ENCODE measurements at regions not wholly inside any gene's neighbourhood (a gene's known extent, or its start where the extent isn't known, plus 50 kb on each side); places are given as distances from the start of the nearest gene placed in this dataset.

- no peaks in the 10 kb centered on the region for H4K20me1 ChIP-seq (ENCODE audit: insufficient read depth)
- H3K9me2 ChIP-seq (ENCODE audit: insufficient read depth), result no peaks in the 10 kb centered on the region
- DNase-seq, result no peak
- H3K4me1 ChIP-seq (ENCODE audit: insufficient read depth), result peaks cover 21% of the 10 kb centered on the region
- H3F3A ChIP-seq (ENCODE audit: insufficient read depth), result no peaks in the 10 kb centered on the region
- H3K27me3 ChIP-seq (replicated peaks; ENCODE audit: insufficient read depth), result no peaks in the 10 kb centered on the region
- in situ Hi-C loops (cut with MboI), result no loop called here
- H3K4me3 ChIP-seq, result no peak overlapping the region
- no peak overlapping the region for H3K4me2 ChIP-seq (ENCODE audit: unreplicated experiment)
- TF ChIP-seq EZH2 (IDR thresholded peaks at IDR 0.05; ENCODE audit: insufficient read depth, poor library complexity, severe bottlenecking) (no peak), EZH2phosphoT487 (IDR thresholded peaks at IDR 0.05; ENCODE audit: insufficient read depth, low read depth) (no peak)
- no peaks in the 10 kb centered on the region for H3K36me3 ChIP-seq (ENCODE audit: low read depth)
- H3K79me2 ChIP-seq (ENCODE audit: insufficient read depth), result no peaks in the 10 kb centered on the region
- no peak overlapping the region for H2AFZ ChIP-seq
- H3K9ac ChIP-seq, result no peak overlapping the region
- H3K27ac ChIP-seq, result no peak overlapping the region
- H3K9me3 ChIP-seq (ENCODE audit: low read depth), result no peaks in the 10 kb centered on the region
These were observed 278.1 kb upstream of the TNC start for GRCh38 chr9:115396071-115396529.

GRCh38 chr9:115397591-115398312 lies 279.8 kb upstream of the TNC start:
- 0 out of 2 replicates have a peak, but pooled peaks cover 3% of the 10 kb centered on the region for H3K9me2 ChIP-seq (ENCODE audit: insufficient read depth)
- in situ Hi-C loops (cut with MboI), result no loop called here
- no peak overlapping the region for H2AFZ ChIP-seq
- peaks cover 21% of the 10 kb centered on the region for H3K4me1 ChIP-seq (ENCODE audit: insufficient read depth)
- no peaks in the 10 kb centered on the region for H4K20me1 ChIP-seq (ENCODE audit: insufficient read depth)
- H3K36me3 ChIP-seq (ENCODE audit: low read depth), result no peaks in the 10 kb centered on the region
- DNase-seq, result peak; percentile 27
- H3K9ac ChIP-seq, result no peak overlapping the region
- H3K79me2 ChIP-seq (ENCODE audit: insufficient read depth), result no peaks in the 10 kb centered on the region
- H3K4me2 ChIP-seq (ENCODE audit: unreplicated experiment), result no peak overlapping the region
- H3K4me3 ChIP-seq, result no peak overlapping the region
- no peak overlapping the region for H3K27ac ChIP-seq
- WGBS, 2 experiments (ENCODE audit: low coverage in 1 of 2, low lambda C conversion rate in 2 of 2, missing lambda C conversion rate in 2 of 2), result 90 to 93% methylated on average over 4 of the region's 4 CpGs
- no peaks in the 10 kb centered on the region for H3K27me3 ChIP-seq (replicated peaks; ENCODE audit: insufficient read depth)
- no peaks in the 10 kb centered on the region for H3K9me3 ChIP-seq (ENCODE audit: low read depth)
- no peak for TF ChIP-seq EZH2 (IDR thresholded peaks at IDR 0.05; ENCODE audit: insufficient read depth, poor library complexity, severe bottlenecking)
- TF ChIP-seq EZH2phosphoT487 (IDR thresholded peaks at IDR 0.05; ENCODE audit: insufficient read depth, low read depth), result no peak
- H3F3A ChIP-seq (ENCODE audit: insufficient read depth), result no peaks in the 10 kb centered on the region

DNA sequence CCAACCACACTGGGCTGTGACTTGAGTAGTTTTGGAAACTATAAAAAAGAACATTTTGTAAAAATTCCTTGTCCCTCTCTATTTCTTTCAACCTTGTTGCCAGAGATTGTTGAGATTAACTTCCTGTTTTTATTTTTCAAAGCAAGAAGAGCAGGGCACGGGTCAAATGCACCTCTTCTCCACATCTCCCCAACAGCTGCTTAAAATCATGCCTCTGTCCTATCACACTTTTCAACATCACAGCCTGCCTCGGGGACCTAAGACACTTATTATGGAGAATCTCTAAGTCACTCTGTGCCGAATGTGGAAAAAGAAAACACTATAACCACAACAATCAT lies 280.3 kb upstream of the TNC start:
- Histone ChIP-seq H3K9me3 (ENCODE audit: low read depth) (no peaks in the 10 kb centered on the region), H3K9ac (no peak overlapping the region), H3K36me3 (ENCODE audit: low read depth) (no peaks in the 10 kb centered on the region), H2AFZ (no peak overlapping the region), H3K4me2 (ENCODE audit: unreplicated experiment) (no peak overlapping the region), H3K4me3 (no peak overlapping the region), H3K27me3 (replicated peaks; ENCODE audit: insufficient read depth) (no peaks in the 10 kb centered on the region), H3K9me2 (ENCODE audit: insufficient read depth) (0 out of 2 replicates have a peak, but pooled peaks cover 3% of the 10 kb centered on the region), H3K79me2 (ENCODE audit: insufficient read depth) (no peaks in the 10 kb centered on the region), H4K20me1 (ENCODE audit: insufficient read depth) (no peaks in the 10 kb centered on the region), H3K27ac (no peak overlapping the region), H3K4me1 (ENCODE audit: insufficient read depth) (peaks cover 21% of the 10 kb centered on the region), H3F3A (ENCODE audit: insufficient read depth) (no peaks in the 10 kb centered on the region)
- 48 to 59% methylated on average over 3 of the region's 3 CpGs for WGBS, 2 experiments (ENCODE audit: low coverage in 1 of 2, low lambda C conversion rate in 2 of 2, missing lambda C conversion rate in 2 of 2)
- TF ChIP-seq EZH2phosphoT487 (IDR thresholded peaks at IDR 0.05; ENCODE audit: insufficient read depth, low read depth), result no peak
- TF ChIP-seq EZH2 (IDR thresholded peaks at IDR 0.05; ENCODE audit: insufficient read depth, poor library complexity, severe bottlenecking), result no peak
- in situ Hi-C loops (cut with MboI), result no loop called here
- no peak for DNase-seq

DNA sequence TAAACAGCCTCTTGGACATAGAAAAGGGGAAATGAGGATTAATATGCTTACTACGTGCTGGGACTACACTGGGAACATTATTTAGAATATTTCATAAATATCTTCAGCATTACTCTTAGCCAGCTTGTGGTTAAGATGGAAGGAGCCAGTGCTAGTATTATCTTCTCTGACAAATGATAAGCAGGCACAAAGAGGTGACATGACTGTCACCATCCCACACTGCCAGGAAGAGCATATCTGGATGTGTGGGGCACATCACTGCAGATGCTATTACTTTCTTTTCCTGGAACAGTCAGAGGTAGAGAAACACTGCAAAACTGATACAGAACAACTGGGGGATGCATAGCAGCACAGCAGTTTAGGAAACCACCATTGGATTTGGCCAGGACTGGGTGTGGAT lies 281.0 kb upstream of the TNC start:
- H3K4me3 ChIP-seq, result no peak overlapping the region
- no peaks in the 10 kb centered on the region for H3F3A ChIP-seq (ENCODE audit: insufficient read depth)
- peaks cover 21% of the 10 kb centered on the region for H3K4me1 ChIP-seq (ENCODE audit: insufficient read depth)
- H3K27ac ChIP-seq, result no peak overlapping the region
- TF ChIP-seq EZH2 (IDR thresholded peaks at IDR 0.05; ENCODE audit: insufficient read depth, poor library complexity, severe bottlenecking), result no peak
- no peak for TF ChIP-seq EZH2phosphoT487 (IDR thresholded peaks at IDR 0.05; ENCODE audit: insufficient read depth, low read depth)
- H3K4me2 ChIP-seq (ENCODE audit: unreplicated experiment), result no peak overlapping the region
- H3K36me3 ChIP-seq (ENCODE audit: low read depth), result no peaks in the 10 kb centered on the region
- in situ Hi-C loops (cut with MboI), result no loop called here
- 83 to 100% methylated on average over 1 of the region's 1 CpG for WGBS, 2 experiments (ENCODE audit: low coverage in 1 of 2, low lambda C conversion rate in 2 of 2, missing lambda C conversion rate in 2 of 2)
- H3K9me2 ChIP-seq (ENCODE audit: insufficient read depth), result 0 out of 2 replicates have a peak, but pooled peaks cover 3% of the 10 kb centered on the region
- H2AFZ ChIP-seq, result no peak overlapping the region
- DNase-seq, result no peak
- no peaks in the 10 kb centered on the region for H3K9me3 ChIP-seq (ENCODE audit: low read depth)
- H4K20me1 ChIP-seq (ENCODE audit: insufficient read depth), result no peaks in the 10 kb centered on the region
- no peaks in the 10 kb centered on the region for H3K27me3 ChIP-seq (replicated peaks; ENCODE audit: insufficient read depth)
- no peaks in the 10 kb centered on the region for H3K79me2 ChIP-seq (ENCODE audit: insufficient read depth)
- H3K9ac ChIP-seq, result no peak overlapping the region
